ENCODE measurements at regions not wholly inside any gene's neighbourhood (a gene's known extent, or its start where the extent isn't known, plus 50 kb on each side); places are given as distances from the start of the nearest gene placed in this dataset.

- DNase-seq (ENCODE audit: low read depth, low spot score), result no peak
- H3K4me3 ChIP-seq (ENCODE audit: low read length), result no peak overlapping the region
Observed at GRCh38 chr3:106184540-106185457, 316.0 kb upstream of the CBLB start.

- no peak overlapping the region for H3K4me3 ChIP-seq (ENCODE audit: low read length)
- no peak for DNase-seq (ENCODE audit: low read depth, low spot score)
Observed at GRCh38 chr3:106185949-106186348, 317.1 kb upstream of the CBLB start.

DNA sequence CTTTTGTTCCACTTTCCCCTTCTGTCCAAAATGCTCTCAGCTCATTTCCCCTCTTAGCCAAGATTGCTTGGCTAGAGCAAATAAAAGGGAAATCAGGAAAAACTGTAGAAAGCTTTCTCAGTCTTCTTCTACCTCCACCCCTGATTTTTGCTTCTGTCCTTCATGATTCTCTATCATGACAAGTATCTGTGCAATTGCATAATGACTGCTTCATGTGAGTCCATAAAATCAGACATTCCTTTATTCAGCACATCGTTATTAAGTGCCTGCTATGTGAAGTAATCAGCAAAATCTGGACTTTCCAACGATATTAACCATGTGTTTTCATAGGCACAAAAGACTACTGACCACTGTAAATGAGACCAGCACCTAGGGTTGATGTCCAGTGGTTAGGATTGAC lies 321.5 kb upstream of the CBLB start:
- DNase-seq (ENCODE audit: low read depth, low spot score), result no peak
- no peak overlapping the region for H3K4me3 ChIP-seq (ENCODE audit: low read length)

DNA sequence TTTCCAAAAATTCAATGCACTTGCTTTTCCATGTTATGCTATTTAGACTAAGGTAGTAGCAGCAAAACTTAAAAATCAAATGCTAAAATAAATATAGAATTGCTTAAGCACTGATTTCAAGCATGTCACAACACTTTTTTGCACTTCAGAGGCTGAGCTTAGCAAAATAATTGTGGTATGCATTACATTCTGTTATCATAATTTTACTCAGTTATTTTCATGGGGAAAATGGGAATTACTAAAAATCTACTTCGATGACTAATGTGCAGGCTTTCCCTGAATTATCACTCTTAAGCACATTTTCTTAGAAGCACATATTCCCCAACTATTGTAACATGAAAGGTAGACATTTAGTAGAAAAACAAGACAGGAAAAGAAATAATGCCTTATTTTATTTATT lies 322.4 kb upstream of the CBLB start:
- H3K4me3 ChIP-seq (ENCODE audit: low read length), result no peak overlapping the region
- DNase-seq (ENCODE audit: low read depth, low spot score), result no peak

DNA sequence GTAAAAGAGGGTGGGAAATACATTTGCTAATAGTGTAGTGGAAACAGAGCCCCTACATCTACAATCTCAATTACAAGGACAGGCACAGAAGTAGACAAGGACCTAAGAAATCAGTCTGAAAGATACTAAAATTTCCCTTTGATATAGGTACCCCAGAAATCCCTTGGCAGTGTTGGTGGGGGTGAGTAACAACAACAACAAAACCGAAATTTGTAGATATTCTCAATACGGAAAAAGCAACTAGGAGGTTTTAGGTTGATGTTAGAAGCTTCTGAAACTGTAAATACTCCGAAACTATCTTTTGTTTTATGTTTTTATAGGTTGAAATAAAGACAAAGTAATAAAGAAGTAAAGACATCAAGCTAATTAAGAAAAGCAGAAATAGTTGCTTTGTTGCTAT lies 323.1 kb upstream of the CBLB start:
- no peak for DNase-seq (ENCODE audit: low read depth, low spot score)
- H3K4me3 ChIP-seq (ENCODE audit: low read length), result no peak overlapping the region

DNA sequence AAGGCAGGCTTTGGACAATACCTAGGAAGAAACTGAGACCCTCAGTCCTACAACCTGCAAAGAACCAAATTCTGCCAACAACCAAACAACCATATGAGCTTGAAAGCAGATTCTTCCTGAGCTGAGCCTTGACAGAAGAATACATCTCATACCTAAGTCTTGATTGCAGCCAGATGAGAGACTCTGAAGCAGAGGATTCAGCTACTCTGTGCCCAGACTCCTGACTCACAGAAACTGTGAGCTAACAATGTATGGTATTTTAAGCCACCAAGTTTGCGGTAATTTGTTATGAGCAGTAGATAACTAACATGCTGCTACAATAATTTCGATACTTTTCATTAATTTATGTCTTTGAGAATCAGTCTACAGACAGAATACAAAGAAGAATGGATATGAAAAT lies 325.1 kb upstream of the CBLB start:
- no peak overlapping the region for H3K4me3 ChIP-seq (ENCODE audit: low read length)
- no peak for DNase-seq (ENCODE audit: low read depth, low spot score)

GRCh38 chr3:106194726-106195125 lies 325.9 kb upstream of the CBLB start:
- no peak overlapping the region for H3K4me3 ChIP-seq (ENCODE audit: low read length)
- DNase-seq (ENCODE audit: low read depth, low spot score), result no peak

- no peak overlapping the region for H3K4me3 ChIP-seq (ENCODE audit: low read length)
- DNase-seq (ENCODE audit: low read depth, low spot score), result peak; percentile 76
Observed at GRCh38 chr3:106197532-106198194, 328.9 kb upstream of the CBLB start.

GRCh38 chr3:106204160-106204868 lies 335.5 kb upstream of the CBLB start:
- DNase-seq (ENCODE audit: low read depth, low spot score), result no peak
- H3K4me3 ChIP-seq (ENCODE audit: low read length), result no peak overlapping the region

DNA sequence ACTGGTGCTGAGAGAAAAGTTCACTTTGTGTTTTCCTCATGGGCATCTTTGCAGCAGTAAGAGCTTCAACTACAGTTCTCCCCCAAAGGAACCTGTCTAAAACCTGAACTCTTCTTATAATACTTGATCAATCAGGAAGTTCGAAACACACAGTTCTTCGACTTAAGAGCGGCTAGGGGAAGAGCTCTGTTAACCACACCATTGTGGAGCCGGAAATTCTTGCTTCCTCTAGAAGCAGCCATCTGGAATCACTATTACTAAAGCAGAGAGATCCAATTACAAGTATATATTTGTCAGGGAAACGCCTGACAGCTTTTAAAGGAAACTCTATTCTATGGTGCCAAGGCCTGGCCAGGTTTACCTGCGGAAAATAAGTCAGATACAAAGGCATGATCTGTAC lies 337.3 kb upstream of the CBLB start:
- no peak overlapping the region for H3K4me3 ChIP-seq (ENCODE audit: low read length)

GRCh38 chr3:106206613-106207012 lies 337.8 kb upstream of the CBLB start:
- no peak for DNase-seq (ENCODE audit: low read depth, low spot score)
- no peak overlapping the region for H3K4me3 ChIP-seq (ENCODE audit: low read length)

More for the DNA sequence above, 337.3 kb upstream of the CBLB start:
- DNase-seq (ENCODE audit: low read depth, low spot score), result peak; percentile 70

DNA sequence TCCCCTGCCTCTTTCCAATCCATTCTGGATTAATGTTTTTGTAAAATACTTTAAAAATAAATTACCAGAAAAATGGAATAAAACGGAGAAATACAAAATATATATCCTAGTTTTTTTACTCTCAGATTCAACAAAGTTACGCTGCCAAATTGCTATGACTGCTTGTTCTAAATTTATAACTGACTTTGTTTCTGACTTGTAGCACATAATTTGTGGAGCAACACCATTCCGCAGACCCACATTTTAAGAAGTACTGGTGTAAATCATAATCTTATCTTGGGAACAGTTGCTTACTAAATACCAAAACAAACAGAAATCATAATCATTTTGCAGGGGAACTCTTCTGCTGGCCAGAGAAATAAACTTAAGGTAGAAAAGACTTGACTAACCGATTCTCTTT lies 339.4 kb upstream of the CBLB start:
- no peak overlapping the region for H3K4me3 ChIP-seq (ENCODE audit: low read length)
- DNase-seq (ENCODE audit: low read depth, low spot score), result no peak

DNA sequence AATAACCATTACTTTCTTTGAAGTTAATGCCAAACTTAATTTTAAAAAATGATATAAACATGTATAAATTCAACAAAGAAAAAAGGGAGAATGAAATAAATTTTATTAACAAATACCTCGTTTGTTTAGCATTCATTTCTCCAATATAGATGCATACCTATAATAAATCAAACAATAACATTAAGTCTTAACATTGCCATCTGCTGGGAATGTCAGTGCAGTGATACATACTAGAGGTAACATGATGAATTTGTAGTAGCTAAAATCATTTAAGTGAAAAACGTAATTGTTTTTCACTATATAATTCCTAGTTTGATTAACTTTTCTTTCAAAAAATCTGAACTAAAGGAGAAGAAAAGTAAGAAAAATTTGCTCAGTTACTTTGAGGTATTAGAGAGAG lies 340.2 kb upstream of the CBLB start:
- H3K4me3 ChIP-seq (ENCODE audit: low read length), result no peak overlapping the region
- no peak for DNase-seq (ENCODE audit: low read depth, low spot score)

DNA sequence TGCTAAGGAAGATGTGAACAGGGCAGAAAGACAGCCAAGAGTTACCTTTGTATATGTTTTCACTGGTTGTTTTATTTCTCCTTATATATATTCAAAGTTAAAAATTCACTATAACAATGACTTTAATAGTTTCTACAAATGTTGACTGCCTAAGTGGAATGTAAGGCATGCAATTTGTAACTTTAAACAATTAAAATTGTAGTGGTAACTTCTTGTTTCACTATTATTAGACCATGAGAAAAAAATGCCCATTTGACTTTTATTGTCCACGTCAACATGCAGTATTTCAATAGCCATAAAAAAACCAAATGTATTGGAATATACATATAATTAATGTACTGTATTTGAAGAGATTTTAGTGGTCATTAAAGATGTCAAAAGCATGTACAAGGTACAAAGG lies 340.7 kb upstream of the CBLB start:
- no peak overlapping the region for H3K4me3 ChIP-seq (ENCODE audit: low read length)
- DNase-seq (ENCODE audit: low read depth, low spot score), result no peak

GRCh38 chr3:106210923-106211322 lies 342.1 kb upstream of the CBLB start:
- no peak overlapping the region for H3K4me3 ChIP-seq (ENCODE audit: low read length)
- DNase-seq (ENCODE audit: low read depth, low spot score), result no peak

DNA sequence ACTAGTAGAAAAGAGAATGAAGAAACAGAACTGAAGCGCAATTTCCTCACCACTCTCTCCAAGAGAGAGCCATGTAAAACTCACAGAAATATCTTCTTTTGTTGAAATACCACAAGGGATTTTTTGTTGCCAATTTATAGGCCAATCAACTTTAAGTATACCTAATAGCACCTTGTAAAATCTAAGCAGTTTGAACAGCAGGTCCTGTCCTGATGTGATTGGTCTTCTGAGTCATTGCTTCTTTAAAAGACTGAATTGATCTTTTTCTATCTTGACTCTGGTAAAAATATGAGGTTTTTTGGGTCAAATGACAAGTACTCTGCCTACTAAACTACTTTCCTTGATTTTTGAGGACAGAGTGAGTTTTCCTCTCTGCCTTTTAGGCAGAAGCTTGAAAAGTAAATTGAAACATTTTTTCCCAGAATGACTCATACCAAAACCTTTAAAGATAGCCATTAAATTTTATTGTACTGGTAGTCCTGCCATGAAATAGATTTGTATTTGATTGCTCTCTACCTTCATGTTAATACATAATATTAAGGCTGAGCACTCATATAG lies 343.9 kb upstream of the CBLB start:
- no peak for DNase-seq (ENCODE audit: low read depth, low spot score)
- no peak overlapping the region for H3K4me3 ChIP-seq (ENCODE audit: low read length)

GRCh38 chr3:106213954-106214353 lies 345.1 kb upstream of the CBLB start:
- no peak overlapping the region for H3K4me3 ChIP-seq (ENCODE audit: low read length)

GRCh38 chr3:106214641-106215040 lies 345.8 kb upstream of the CBLB start:
- no peak for DNase-seq (ENCODE audit: low read depth, low spot score)
- no peak overlapping the region for H3K4me3 ChIP-seq (ENCODE audit: low read length)

More at GRCh38 chr3:106213954-106214353, 345.1 kb upstream of the CBLB start:
- no peak for DNase-seq (ENCODE audit: low read depth, low spot score)

- no peak for DNase-seq (ENCODE audit: low read depth, low spot score)
- no peak overlapping the region for H3K4me3 ChIP-seq (ENCODE audit: low read length)
Observed at GRCh38 chr3:106215047-106215446, 346.2 kb upstream of the CBLB start.

DNA sequence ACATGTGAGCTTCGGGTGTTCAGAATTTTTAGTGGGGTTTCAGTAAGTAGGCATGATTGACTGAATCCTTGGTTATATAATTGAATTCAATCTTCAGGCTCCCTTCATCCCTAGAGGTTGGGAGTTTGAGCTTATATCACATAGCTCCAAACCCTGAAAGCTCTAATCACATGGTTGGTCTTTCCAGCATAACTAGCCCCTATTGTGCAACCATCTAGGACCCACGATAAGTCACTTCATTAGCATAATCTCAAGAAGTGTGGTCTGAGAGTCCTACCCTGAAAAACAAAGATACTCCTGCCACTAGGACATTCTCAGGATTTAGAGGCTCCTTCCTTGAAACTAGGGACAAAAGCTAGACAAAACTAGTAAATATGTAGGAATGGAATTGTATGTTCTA lies 348.9 kb upstream of the CBLB start:
- no peak for DNase-seq (ENCODE audit: low read depth, low spot score)
- H3K4me3 ChIP-seq (ENCODE audit: low read length), result no peak overlapping the region
